Activated naive CD4-positive, alpha-beta T cell treated with anti-CD3 and anti-CD28 coated beads for 36 hours (primary cell): ENCODE measurements at regions not wholly inside any gene's neighbourhood (a gene's known extent, or its start where the extent isn't known, plus 50 kb on each side); places are given as distances from the start of the nearest gene placed in this dataset.

ENCODE experiments used
- CTCF ChIA-PET: fragments of 350-600 bp; sonication (Branson Sonifier 250); formaldehyde crosslinking; loops from one replicate; lab custom pipeline; 2021; ENCODE audit warnings: antibody characterized with exemption; lab: Charles Lee
- DNase-seq: peaks from one replicate; pipeline ENCODE4 v3.0.0-alpha.2; 2020
- H3K27ac Mint-ChIP-seq: one replicate; pipeline ENCODE4 v1.8.0; 2021; ENCODE audit warnings: mild to moderate bottlenecking, mixed read lengths
- H3K27me3 Mint-ChIP-seq: one replicate; pipeline ENCODE4 v1.8.0; 2021; ENCODE audit warnings: low read depth, mixed read lengths
- H3K36me3 Mint-ChIP-seq: one replicate; pipeline ENCODE4 v1.8.0; 2021; ENCODE audit warnings: low read depth, mixed read lengths
- H3K4me1 Mint-ChIP-seq: one replicate; pipeline ENCODE4 v1.8.0; 2021; ENCODE audit warnings: low read depth, mixed read lengths
- H3K4me3 Mint-ChIP-seq: one replicate; pipeline ENCODE4 v1.8.0; 2021; ENCODE audit warnings: mild to moderate bottlenecking, moderate library complexity, mixed read lengths
- H3K9me3 Mint-ChIP-seq: one replicate; pipeline ENCODE4 v1.8.0; 2021; ENCODE audit warnings: mixed read lengths
- intact Hi-C: fragments of 100-400 bp; cut with micrococcal nuclease; formaldehyde crosslinking; loops from one replicate; pipeline ENCODE4 v1.15.1; 2023

DNA sequence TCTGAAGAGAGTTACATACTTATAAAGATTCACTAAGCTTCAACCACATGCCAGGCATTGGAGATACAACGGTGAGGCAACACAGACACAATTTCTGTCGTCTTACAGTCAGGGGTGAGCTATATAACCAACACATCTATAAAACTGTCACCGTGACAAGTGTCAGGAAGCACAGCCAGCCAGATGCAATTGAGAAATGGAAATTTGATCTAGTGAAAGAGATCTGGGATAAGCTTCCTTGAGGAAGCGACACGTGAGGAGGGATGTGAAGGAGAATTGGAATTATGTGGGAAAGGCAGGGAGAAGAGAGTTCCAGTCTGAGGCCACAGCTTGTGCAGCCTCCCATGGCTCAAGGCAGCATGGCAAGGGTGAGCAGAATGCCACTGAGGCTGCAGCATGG, 50.9 kb upstream of the ZNF354B start:
- Mint-ChIP-seq H3K27me3 (peaks cover 10% of the 10 kb centered on the region), H3K9me3 (no peaks in the 10 kb centered on the region), H3K27ac (no peak overlapping the region), H3K4me1 (no peaks in the 10 kb centered on the region), H3K4me3 (no peak overlapping the region), H3K36me3 (no peaks in the 10 kb centered on the region)
- no peak for DNase-seq
- CTCF ChIA-PET = interaction anchor here (0.6 kb wide), 1 partner anchor 355 kb away, joined by 3 read pairs; no protein-coding TSS in a partner anchor
- intact Hi-C loops = no loop called here

DNA sequence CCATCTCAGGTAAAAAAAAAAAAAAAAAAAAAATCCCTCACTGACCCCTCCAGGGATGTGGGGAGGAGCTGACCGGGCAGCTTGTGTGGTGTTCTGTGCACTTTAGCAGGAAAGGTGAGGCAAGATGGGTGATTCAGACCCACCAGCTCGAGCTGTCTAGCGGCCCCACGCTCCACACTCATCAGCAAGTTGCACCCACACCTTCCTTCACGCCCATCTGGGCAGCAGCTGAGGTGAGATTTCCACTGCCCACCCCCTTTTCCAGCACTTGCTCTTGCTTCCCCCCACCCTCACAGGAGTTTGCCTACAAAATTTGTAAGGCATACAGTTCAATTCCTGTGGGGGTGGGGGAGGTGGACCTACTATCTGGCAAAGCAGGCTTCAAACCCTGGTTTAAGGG, 58.7 kb upstream of the ZNF354B start:
- H3K27me3 Mint-ChIP-seq = peaks cover 18% of the 10 kb centered on the region
- H3K4me1 Mint-ChIP-seq = no peaks in the 10 kb centered on the region
- H3K36me3 Mint-ChIP-seq = no peaks in the 10 kb centered on the region
- intact Hi-C loops = no loop called here
- DNase-seq = no peak
- peaks cover 5% of the 10 kb centered on the region for H3K9me3 Mint-ChIP-seq
- CTCF ChIA-PET = no interaction called here
- H3K27ac Mint-ChIP-seq = no peak overlapping the region
- H3K4me3 Mint-ChIP-seq = no peak overlapping the region

DNA sequence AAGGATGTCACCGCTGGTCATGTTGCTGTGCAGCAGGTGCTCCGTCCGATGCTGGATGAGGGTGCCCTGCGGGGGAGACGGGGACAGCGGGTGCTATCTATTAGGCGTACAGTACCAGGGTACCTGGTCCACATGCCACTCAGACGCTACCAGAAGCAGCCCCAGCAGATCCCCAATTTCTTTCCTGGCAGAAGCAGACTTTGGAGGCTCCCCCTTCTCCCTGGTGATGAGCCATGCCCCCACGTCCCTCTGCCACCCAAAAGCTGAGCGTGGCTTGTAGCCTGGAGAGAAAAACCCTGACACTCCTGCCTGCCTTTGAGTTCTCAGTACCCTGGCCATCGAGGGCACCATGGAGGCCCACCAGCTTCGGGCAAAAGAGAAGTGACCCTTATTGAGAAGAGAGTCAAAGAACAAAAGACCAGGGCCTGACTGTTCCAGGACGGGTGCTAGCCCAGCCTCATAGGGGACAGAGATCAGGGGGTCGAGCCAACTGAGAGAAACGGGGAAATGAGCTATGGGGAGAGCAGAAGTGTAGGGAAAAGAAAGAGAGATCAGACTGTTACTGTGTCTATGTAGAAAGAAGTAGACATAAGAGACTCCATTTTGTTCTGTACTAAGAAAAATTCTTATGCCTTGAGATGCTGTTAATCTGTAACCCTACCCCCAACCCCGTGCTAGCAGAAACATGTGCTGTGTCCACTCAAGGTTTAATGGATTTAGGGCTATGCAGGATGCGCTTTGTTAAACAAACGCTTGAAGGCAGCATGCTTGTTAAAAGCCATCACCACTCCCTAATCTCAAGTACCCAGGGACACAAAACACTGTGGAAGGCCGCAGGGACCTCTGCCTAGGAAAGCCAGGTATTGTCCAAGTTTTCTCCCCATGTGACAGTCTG, 62.0 kb upstream of the ZNF354B start:
- Mint-ChIP-seq H3K36me3 (no peaks in the 10 kb centered on the region), H3K4me1 (no peaks in the 10 kb centered on the region), H3K9me3 (peaks cover 4% of the 10 kb centered on the region), H3K27ac (no peak overlapping the region), H3K27me3 (peaks cover 11% of the 10 kb centered on the region), H3K4me3 (no peak overlapping the region)
- DNase-seq = no peak
- intact Hi-C loops = no loop called here
- CTCF ChIA-PET = no interaction called here

DNA sequence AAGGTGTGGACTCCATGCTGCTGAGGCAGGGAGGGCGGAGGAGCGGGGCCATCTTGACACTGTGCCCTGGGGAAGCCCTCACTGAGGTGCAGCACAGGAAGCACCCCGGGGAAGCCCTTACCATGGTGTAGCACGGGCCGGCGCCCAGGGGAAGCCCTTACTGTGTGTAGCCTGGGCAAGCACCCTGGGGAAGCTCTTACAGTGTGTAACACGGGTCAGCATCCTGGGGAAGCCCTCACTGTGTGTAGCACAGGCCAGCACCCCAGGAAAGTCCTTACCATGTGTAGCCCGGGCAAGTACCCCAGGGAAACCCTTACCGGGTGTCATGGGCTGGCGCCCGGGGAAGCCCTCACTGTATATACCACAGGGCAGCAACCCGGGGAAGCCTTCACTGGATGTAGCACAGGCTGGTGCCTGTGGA, 62.6 kb upstream of the ZNF354B start:
- Mint-ChIP-seq H3K4me1 (no peaks in the 10 kb centered on the region), H3K9me3 (peaks cover 4% of the 10 kb centered on the region), H3K4me3 (no peak overlapping the region), H3K36me3 (no peaks in the 10 kb centered on the region), H3K27ac (no peak overlapping the region), H3K27me3 (peaks cover 15% of the 10 kb centered on the region)
- intact Hi-C loops = no loop called here
- CTCF ChIA-PET = no interaction called here
- peak; percentile 37 for DNase-seq

DNA sequence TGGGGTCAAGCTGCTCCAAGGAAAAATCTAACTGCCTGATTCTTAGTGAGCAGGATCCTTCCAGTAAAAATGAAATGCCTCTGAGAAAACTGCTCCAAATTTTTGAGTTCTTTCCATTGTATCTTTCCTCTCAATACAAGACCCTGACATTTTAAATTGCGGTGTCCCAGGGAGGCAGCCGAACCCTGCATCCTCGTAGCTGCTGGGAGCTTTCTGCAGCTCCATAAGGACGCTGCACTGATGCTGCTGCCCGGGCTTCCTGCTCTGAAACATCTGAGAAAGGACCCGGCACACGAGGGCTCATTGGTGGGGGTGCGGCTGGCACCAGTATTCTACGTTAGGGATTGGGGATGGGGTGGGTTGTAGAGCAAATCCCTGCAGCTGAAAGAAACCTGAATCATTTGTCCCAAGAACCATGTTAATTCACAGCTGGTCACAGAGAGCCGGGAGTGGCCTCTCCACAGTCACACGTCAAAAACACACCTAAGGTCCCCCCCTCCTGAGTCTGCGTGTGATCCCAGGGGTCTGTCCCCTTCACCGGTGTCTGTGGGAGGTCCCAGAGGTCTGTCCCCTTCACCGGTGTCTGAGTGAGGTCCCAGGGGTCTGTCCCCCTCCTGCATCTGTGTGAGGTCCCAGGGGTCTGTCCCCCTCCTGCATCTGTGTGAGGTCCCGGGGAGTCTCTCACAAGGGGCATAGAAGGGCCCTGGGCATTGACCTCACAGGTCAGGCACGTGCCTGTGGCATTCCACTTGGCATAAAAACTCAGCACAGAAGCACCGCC, 63.4 kb upstream of the ZNF354B start:
- Mint-ChIP-seq H3K27ac (no peak overlapping the region), H3K27me3 (peaks cover 10% of the 10 kb centered on the region), H3K36me3 (no peaks in the 10 kb centered on the region), H3K4me3 (no peak overlapping the region), H3K4me1 (no peaks in the 10 kb centered on the region), H3K9me3 (peaks cover 1% of the 10 kb centered on the region)
- CTCF ChIA-PET = no interaction called here
- no peak for DNase-seq
- intact Hi-C loops = no loop called here

DNA sequence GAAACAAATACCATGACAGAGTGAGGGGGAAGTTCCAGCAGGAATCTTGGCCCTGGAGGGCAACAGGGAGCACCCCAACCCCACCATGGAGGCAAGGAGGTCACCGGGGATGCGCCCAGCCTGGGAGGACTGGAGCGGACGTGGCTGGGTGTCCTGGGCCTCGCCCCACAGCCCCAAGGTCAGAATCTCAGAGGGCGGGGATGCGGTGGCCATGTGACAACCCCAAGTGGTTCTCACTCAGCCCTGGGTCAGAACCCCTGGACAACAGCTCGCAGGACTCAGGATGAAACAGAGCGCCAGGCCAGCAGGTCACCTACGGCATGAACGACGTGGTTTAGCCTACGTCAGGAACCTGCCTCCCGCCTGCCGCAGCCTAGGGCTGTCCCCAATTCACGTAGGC, 64.0 kb upstream of the ZNF354A start:
- Mint-ChIP-seq H3K36me3 (no peaks in the 10 kb centered on the region), H3K9me3 (no peaks in the 10 kb centered on the region), H3K27me3 (peaks cover 5% of the 10 kb centered on the region), H3K27ac (no peak overlapping the region), H3K4me1 (no peaks in the 10 kb centered on the region), H3K4me3 (no peak overlapping the region)
- no peak for DNase-seq
- CTCF ChIA-PET = no interaction called here
- intact Hi-C loops = no loop called here

DNA sequence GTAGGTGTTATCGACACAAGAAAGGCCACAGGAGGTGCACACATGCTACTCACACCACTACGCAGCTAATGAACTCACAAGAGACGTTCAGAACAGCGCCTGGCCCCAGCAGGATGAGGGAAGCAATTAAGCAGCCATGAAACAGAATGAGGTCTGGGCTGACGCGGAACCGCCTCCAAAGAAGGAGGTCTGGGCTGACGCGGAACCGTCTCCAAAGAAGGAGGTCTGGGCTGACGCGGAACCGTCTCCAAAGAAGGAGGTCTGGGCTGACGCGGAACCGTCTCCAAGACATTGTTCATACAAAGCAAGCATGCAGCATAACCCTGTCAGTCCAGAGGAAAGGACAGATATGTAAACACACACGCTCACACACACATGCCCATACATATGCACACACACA, 63.2 kb upstream of the ZNF354A start:
- intact Hi-C loops = loop anchor here (2.0 kb wide), 1 partner anchor 701 kb away; no protein-coding TSS in a partner anchor
- CTCF ChIA-PET = no interaction called here
- Mint-ChIP-seq H3K4me3 (no peak overlapping the region), H3K27ac (no peak overlapping the region), H3K27me3 (peaks cover 5% of the 10 kb centered on the region), H3K9me3 (no peaks in the 10 kb centered on the region), H3K36me3 (no peaks in the 10 kb centered on the region), H3K4me1 (no peaks in the 10 kb centered on the region)
- no peak for DNase-seq

DNA sequence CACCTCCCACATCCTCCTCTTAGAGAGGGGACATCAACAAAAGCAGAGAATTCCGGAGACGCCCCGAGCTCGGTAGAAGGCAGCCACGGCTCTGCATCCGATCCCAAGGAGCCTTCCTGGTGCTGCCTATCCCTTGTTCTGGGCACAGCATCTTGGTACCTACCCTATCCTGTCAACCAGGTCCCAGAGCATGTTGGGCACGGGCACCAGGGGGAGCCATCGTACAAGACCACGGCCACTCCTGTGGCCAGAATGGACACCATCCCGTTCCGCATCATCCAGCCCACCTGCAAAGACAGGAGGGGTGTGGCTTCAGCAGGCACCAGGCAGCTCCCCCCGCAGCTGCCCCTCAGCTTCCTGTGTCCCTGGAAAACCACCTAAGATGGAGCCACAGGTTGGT, 62.7 kb upstream of the ZNF354A start:
- H3K27ac Mint-ChIP-seq = no peak overlapping the region
- peaks cover 5% of the 10 kb centered on the region for H3K27me3 Mint-ChIP-seq
- DNase-seq = peak; percentile 53
- H3K4me1 Mint-ChIP-seq = no peaks in the 10 kb centered on the region
- H3K9me3 Mint-ChIP-seq = no peaks in the 10 kb centered on the region
- CTCF ChIA-PET = no interaction called here
- intact Hi-C loops = loop anchor here (2.0 kb wide), 1 partner anchor 702 kb away; no protein-coding TSS in a partner anchor
- no peak overlapping the region for H3K4me3 Mint-ChIP-seq
- H3K36me3 Mint-ChIP-seq = no peaks in the 10 kb centered on the region

DNA sequence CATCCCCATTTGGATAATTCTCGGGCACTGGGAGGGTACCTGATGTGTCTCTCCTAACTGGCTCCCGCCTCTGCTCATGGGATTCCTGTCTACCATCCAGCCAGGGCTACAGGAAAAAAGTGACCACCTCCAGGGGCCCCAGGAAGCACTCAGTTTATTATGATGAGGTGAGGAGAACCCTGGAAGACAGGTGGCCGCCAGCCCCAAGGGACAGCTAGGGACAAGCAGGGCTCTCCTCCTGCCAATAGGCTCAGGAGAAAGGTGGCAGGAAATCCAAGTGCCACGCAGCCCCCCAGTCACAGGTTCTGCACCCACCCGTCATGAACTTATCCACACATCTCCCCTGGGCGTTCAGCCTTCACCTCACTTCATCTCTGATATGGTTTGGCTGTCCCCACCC, 61.5 kb upstream of the ZNF354A start:
- Mint-ChIP-seq H3K27me3 (peaks cover 5% of the 10 kb centered on the region), H3K4me3 (no peak overlapping the region), H3K4me1 (no peaks in the 10 kb centered on the region), H3K27ac (no peak overlapping the region), H3K36me3 (no peaks in the 10 kb centered on the region), H3K9me3 (no peaks in the 10 kb centered on the region)
- intact Hi-C loops = loop anchor here (2.0 kb wide), 1 partner anchor 703 kb away; no protein-coding TSS in a partner anchor
- no peak for DNase-seq
- CTCF ChIA-PET = no interaction called here

DNA sequence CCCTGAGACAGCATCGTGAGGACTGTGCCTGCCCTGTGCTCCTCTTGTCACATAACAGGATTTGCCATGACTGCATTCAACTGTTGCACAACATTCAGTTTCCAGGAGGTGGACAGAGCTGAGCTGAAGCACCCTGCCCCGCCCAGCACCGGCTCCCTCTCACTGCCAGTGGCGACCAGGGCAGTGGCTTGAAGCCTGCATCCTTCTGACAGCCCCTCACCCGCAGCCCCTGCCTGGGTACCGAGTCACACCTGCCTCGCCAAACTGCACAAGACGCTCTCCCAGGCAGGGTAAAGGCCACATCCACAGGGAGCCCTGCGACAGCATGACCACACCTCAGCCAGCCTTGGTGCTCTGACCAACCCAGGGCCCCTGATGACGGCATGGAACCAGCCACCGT, 59.9 kb upstream of the ZNF354A start:
- CTCF ChIA-PET = no interaction called here
- Mint-ChIP-seq H3K4me3 (no peak overlapping the region), H3K27me3 (peaks cover 5% of the 10 kb centered on the region), H3K9me3 (no peaks in the 10 kb centered on the region), H3K27ac (no peak overlapping the region), H3K4me1 (no peaks in the 10 kb centered on the region), H3K36me3 (no peaks in the 10 kb centered on the region)
- intact Hi-C loops = no loop called here
- no peak for DNase-seq

DNA sequence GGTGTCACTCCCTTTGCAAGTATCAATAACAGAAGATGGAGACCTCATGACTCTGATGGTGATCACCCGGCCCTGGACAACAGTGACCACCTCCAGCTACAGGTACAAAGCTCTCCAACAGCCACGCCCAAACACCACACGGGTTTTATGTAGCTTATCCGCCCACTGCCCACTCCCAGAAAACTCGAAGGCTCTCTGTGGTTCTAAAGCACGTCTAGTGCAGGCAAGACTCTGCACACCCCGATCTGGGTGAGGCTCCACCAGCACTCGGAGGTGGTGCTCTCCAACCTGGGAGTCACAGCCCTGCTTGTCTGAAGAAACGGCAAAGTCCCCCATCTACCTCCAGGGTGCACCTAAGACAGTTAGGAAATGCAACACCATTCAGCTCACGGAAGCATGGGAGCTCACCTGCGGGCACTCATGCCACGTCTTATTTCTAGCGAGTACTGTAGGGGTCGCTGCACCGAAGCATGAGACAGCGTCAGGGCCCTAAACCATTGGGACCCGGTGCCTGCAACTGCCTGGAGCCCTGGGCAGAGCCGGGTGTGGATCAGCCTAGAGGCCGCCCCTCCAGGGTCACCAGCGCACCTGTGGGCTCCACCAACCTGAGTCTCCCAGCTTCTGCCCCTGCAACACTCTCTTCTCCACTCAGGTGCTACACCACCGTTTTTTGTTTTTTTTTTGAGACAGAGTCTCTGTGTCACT, 58.1 kb upstream of the ZNF354A start:
- no peak overlapping the region for H3K27ac Mint-ChIP-seq
- intact Hi-C loops = no loop called here
- no peaks in the 10 kb centered on the region for H3K4me1 Mint-ChIP-seq
- H3K27me3 Mint-ChIP-seq = peaks cover 5% of the 10 kb centered on the region
- CTCF ChIA-PET = no interaction called here
- no peak for DNase-seq
- H3K36me3 Mint-ChIP-seq = no peaks in the 10 kb centered on the region
- H3K4me3 Mint-ChIP-seq = no peak overlapping the region
- H3K9me3 Mint-ChIP-seq = no peaks in the 10 kb centered on the region

DNA sequence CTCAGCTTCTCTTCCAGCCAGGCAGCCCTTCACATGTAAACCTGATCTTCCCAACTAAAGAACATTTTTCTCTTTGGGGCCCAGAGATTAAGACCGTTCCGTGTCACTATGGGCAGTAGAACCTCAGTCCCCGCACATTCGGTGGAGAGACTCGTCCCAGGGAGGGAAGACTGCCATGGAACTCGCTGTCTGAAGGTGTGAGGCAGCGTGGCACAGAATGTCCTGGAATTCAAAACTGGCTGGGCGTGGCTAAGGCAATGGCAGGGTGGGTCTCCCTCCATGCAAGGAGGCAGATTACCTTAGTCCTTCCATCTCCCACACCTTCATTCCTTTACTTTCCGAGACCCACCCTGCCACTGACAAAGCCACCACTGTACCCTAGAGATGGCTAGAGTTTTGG, 57.4 kb upstream of the ZNF354A start:
- CTCF ChIA-PET = no interaction called here
- intact Hi-C loops = no loop called here
- Mint-ChIP-seq H3K9me3 (no peaks in the 10 kb centered on the region), H3K27me3 (peaks cover 8% of the 10 kb centered on the region), H3K4me3 (no peak overlapping the region), H3K27ac (no peak overlapping the region), H3K36me3 (no peaks in the 10 kb centered on the region), H3K4me1 (no peaks in the 10 kb centered on the region)
- DNase-seq = no peak
